A549 (cell line): ENCODE measurements at regions not wholly inside any gene's neighbourhood (a gene's known extent, or its start where the extent isn't known, plus 50 kb on each side); places are given as distances from the start of the nearest gene placed in this dataset.
"Not testable (repeated sequence)": the region's sequence is repeated elsewhere in the genome, so short reads cannot be mapped to it uniquely, and the experiment has no call there.

ENCODE experiments used
- HOXA7 ChIP-seq: fragments of 250-450 bp; sonication (Bioruptor Pico); IDR thresholded peaks from 2 replicates; pipeline ENCODE4 v1.5.0; 2020; ENCODE audit warnings: mild to moderate bottlenecking, moderate library complexity
- JUN ChIP-seq, 2 experiments: fragments of >200 bp; sonication (Bioruptor Twin); formaldehyde crosslinking; IDR thresholded peaks; 2 replicates in 1 of 2; 3 replicates in 1 of 2; pipeline ENCODE4 v1.6.1; 2016 to 2017
- KDM1A ChIP-seq: fragments of 200-600 bp; sonication (generic); IDR thresholded peaks from 2 replicates; pipeline ENCODE4 v1.6.1; 2016; ENCODE audit warnings: low read depth, mild to moderate bottlenecking
- MAFK ChIP-seq: fragments of 450-650 bp; IDR thresholded peaks from 2 replicates; pipeline ENCODE4 v1.6.1; 2014; ENCODE audit not compliant: partially characterized antibody
- MYC ChIP-seq: IDR thresholded peaks from 2 replicates; pipeline ENCODE4 v1.6.1; 2012; ENCODE audit warnings: mild to moderate bottlenecking, inconsistent platforms, low read length, improper control_type of control experiment, borderline replicate concordance
- POLR2A ChIP-seq: IDR thresholded peaks from 2 replicates; pipeline ENCODE4 v1.6.1; 2012; ENCODE audit warnings: mild to moderate bottlenecking, low read length
- RAD21 ChIP-seq, 2 experiments: fragments of >200 bp in 1 of 2; sonication (Bioruptor Twin) in 1 of 2; formaldehyde crosslinking in 1 of 2; IDR thresholded peaks in 1 of 2; conservative IDR thresholded peaks in 1 of 2; 2 replicates in 1 of 2; 3 replicates in 1 of 2; pipeline ENCODE4 v1.6.1; 2012 to 2018; ENCODE audit warnings: inconsistent platforms in 1 of 2
- TF ChIP-seq, protein P1 (sequence below): fragments of 450-650 bp; IDR thresholded peaks from 2 replicates; pipeline ENCODE4 v1.6.1; 2014; ENCODE audit warnings: antibody characterized with exemption
- TF ChIP-seq, protein P2 (sequence below): fragments of >200 bp; sonication (Bioruptor Twin); formaldehyde crosslinking; IDR thresholded peaks from 3 replicates; pipeline ENCODE4 v1.5.1; 2016
- TF ChIP-seq, protein P3 (sequence below): IDR thresholded peaks from 2 replicates; pipeline ENCODE4 v1.6.1; 2012

- TF ChIP-seq, protein P1, sequence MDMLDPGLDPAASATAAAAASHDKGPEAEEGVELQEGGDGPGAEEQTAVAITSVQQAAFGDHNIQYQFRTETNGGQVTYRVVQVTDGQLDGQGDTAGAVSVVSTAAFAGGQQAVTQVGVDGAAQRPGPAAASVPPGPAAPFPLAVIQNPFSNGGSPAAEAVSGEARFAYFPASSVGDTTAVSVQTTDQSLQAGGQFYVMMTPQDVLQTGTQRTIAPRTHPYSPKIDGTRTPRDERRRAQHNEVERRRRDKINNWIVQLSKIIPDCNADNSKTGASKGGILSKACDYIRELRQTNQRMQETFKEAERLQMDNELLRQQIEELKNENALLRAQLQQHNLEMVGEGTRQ, result not testable (repeated sequence)
- TF ChIP-seq, protein P2, sequence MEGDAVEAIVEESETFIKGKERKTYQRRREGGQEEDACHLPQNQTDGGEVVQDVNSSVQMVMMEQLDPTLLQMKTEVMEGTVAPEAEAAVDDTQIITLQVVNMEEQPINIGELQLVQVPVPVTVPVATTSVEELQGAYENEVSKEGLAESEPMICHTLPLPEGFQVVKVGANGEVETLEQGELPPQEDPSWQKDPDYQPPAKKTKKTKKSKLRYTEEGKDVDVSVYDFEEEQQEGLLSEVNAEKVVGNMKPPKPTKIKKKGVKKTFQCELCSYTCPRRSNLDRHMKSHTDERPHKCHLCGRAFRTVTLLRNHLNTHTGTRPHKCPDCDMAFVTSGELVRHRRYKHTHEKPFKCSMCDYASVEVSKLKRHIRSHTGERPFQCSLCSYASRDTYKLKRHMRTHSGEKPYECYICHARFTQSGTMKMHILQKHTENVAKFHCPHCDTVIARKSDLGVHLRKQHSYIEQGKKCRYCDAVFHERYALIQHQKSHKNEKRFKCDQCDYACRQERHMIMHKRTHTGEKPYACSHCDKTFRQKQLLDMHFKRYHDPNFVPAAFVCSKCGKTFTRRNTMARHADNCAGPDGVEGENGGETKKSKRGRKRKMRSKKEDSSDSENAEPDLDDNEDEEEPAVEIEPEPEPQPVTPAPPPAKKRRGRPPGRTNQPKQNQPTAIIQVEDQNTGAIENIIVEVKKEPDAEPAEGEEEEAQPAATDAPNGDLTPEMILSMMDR, result not testable (repeated sequence)
- TF ChIP-seq JUN (IDR thresholded peaks at IDR 0.05); HOXA7 (CRISPR knock-in tag); MAFK; MYC; POLR2A; RAD21 (conservative IDR thresholded peaks at IDR 0.05 in 1 of 2, IDR thresholded peaks at IDR 0.05 in 1 of 2); KDM1A: not testable (repeated sequence)
- TF ChIP-seq, protein P3, sequence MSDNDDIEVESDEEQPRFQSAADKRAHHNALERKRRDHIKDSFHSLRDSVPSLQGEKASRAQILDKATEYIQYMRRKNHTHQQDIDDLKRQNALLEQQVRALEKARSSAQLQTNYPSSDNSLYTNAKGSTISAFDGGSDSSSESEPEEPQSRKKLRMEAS, result not testable (repeated sequence)
These were observed 98.3 kb upstream of the DPH5 start for GRCh38 chr1:101123904-101124303.
